GM12872 (cell line): ENCODE measurements at regions not wholly inside any gene's neighbourhood (a gene's known extent, or its start where the extent isn't known, plus 50 kb on each side); places are given as distances from the start of the nearest gene placed in this dataset.

Source experiments
- CTCF ChIP-seq: IDR thresholded peaks from 3 replicates; pipeline ENCODE4 v1.5.1; 2011; ENCODE audit warnings: low read depth, mild to moderate bottlenecking, low read length, moderate library complexity; ENCODE audit not compliant: insufficient read depth

DNA sequence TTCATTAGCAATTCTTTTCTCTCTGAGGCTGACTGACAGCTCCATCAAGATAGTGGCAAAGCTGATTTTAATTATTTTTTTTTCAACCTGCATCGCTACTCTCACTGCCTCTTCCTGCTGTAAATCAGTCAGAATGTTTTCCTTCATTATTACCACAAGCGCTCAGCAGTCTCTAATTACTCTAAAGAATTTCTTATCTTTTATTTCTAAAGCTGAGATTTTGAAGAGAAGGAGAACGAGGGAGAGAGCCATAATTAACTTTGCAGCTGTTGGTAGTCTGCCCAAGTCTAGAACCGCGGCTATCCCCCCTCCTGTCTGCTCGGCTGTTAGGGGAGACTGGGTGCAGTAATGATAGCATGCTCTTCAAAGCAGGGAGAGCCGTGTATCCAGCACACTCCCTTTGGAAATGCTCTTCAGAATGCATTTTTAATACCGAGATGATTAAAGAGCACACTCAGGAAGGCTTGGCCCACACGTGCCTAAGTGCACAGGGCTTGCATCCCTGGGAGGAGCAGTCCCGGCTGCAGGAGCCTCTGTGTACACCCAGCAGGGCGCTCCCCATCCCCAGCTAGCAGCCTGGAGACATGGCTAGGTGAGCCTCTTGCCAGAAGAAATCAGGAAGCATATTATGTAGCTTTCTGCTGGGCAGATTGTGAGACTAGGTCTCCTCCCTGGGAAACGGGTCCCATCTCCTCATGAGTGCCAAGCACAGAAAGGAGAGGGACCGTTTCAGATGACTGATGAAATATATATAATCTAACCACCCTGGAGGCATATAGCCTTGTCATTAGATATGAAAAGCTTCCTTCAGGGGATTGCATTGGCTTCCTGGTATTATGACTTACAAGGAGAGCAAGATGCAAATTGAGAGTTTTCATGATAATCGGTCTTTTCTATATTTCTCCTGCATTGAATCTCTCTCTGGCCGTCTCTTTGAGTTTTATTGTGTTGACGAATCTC lies 555.2 kb downstream of the CMPK2 start:
- TF ChIP-seq CTCF = no peak

DNA sequence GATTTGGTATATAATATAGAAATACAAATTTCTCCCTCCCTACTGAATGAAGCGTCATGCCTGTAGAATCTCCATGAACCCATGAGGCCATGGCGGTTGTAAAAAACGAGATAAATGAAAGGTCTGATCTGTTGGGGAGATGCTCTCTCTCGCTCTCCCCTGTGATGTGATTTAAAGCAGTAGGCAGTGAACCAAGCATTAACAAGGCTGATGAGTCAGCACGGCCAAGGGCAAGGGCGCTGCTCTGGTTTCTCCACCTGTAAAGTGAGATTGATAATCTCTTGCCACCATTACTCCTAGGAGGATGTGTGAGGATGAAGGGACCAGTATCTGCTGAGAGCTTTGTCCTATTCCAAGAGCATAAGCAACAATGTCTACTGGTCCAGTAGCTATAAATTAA lies 553.3 kb downstream of the CMPK2 start:
- no peak for TF ChIP-seq CTCF

DNA sequence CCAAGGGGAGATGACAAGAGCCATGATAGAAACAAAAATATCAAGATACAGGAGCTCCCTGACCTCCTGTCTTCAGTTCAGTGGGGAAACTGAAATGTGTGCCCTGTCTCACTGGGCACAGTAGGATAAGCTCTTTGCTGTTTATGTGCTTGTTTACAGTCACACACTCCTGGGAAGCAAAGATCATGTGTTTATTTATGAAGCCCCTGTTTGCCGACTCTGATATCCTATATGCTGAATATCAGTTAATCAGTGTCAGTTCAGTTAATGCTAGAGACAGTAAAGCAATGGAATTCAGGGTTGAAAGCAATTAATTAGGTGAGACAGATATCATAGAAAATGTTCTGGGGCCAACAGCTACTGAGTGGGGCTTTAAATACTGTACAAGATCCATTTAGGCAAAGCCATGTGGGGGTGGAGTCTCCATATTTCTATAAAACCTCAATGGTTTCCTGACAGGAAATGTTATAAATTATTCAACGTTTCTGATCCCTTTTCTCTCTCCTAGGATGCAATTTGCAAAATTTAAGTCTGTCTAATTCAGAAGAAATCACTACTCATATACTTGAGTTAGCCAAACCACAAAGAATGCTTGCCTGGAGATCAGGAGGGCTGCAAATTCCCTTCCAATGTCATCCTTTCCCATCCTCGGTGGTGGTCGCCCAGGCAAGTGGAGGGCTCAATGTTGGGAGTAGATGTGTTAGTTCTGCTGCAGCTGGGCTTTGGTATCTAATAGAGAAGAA lies 551.3 kb downstream of the CMPK2 start:
- TF ChIP-seq CTCF = no peak

- TF ChIP-seq CTCF = no peak
These were observed 540.1 kb downstream of the CMPK2 start for GRCh38 chr2:6325616-6326015.

- TF ChIP-seq CTCF = no peak
These were observed 538.7 kb downstream of the CMPK2 start for GRCh38 chr2:6326958-6327357.

DNA sequence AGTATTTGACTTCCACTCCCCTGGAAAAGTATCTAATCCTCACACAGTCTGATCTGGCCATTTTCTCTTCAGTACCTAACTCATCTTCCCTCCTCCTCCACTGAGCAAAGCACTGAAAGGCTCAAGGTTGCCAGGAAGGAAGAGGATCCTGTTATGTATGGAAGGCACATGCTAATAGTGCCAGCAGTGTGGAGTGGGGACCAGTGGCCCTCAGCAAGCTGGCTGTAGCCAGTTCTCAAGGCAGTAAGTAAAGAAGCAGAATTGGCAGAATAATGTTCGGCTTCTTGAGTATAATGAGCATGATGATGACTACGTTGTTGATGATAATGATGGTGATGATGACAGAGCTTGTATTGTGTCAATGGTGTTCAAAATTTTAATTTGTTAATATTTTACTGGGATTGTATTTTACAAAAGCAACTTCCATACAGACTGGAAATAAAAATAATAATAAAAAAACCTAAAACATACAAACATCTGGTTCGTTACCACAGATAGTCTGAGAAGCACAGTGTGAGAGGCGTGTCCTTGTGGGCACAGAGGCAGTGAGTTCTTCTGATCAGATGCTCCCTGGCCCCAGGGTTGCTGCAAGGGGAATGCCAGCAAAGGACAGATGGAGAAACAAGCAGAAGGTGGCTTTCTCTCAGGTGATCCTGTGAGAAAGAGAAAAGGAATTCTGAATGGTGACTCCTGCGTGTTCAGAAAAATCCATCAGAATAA lies 528.8 kb downstream of the CMPK2 start:
- TF ChIP-seq CTCF = no peak

- no peak for TF ChIP-seq CTCF
These were observed 528.3 kb downstream of the CMPK2 start for GRCh38 chr2:6337472-6337820.
